OCI-LY3 (cell line): ENCODE measurements at regions not wholly inside any gene's neighbourhood (a gene's known extent, or its start where the extent isn't known, plus 50 kb on each side); places are given as distances from the start of the nearest gene placed in this dataset.
A peak's percentile ranks its signal among the peaks of the same experiment; 100 is the strongest.

Source experiments
- H2AFZ ChIP-seq: fragments of 200-600, 300-600 bp; shearing (Covaris generic); 2 replicates; pipeline ENCODE4 v1.6.0; 2014; ENCODE audit warnings: antibody characterized with exemption, low read depth, low read length
- H3K27ac ChIP-seq: fragments of 200-600, 300-600 bp; sonication (generic); 2 replicates; pipeline ENCODE4 v1.5.1; 2014; ENCODE audit warnings: mild to moderate bottlenecking, low read length, moderate library complexity, mixed read lengths
- H3K27me3 ChIP-seq: fragments of 200-600, 300-600 bp; sonication (generic); 2 replicates; pipeline ENCODE4 v1.6.1; 2014; ENCODE audit warnings: low read depth, low read length, mixed read lengths
- H3K36me3 ChIP-seq: fragments of 200-600, 300-600 bp; sonication (generic); replicated peaks from 2 replicates; pipeline ENCODE3; 2014; ENCODE audit warnings: low read depth, low read length, mixed read lengths
- H3K4me1 ChIP-seq: fragments of 300-600, 200-600 bp; sonication (generic); 2 replicates; pipeline ENCODE4 v1.6.1; 2014; ENCODE audit warnings: low read length, mixed read lengths
- H3K4me2 ChIP-seq: fragments of 200-600, 300-600 bp; sonication (generic); 2 replicates; pipeline ENCODE4 v1.6.1; 2014; ENCODE audit warnings: low read length, mixed read lengths
- H3K4me3 ChIP-seq: fragments of 300-600, 200-600 bp; sonication (generic); 2 replicates; pipeline ENCODE4 v1.5.1; 2014; ENCODE audit warnings: antibody characterized with exemption, mild to moderate bottlenecking, low read length, moderate library complexity
- H3K79me2 ChIP-seq: fragments of 300-600, 200-600 bp; shearing (Covaris generic); 2 replicates; pipeline ENCODE4 v1.6.1; 2014; ENCODE audit warnings: mild to moderate bottlenecking, low read length, mixed read lengths
- H3K9ac ChIP-seq: fragments of 300-600, 200-600 bp; shearing (Covaris generic); 2 replicates; pipeline ENCODE4 v1.6.0; 2014; ENCODE audit warnings: mild to moderate bottlenecking, low read length, moderate library complexity
- H3K9me3 ChIP-seq: fragments of 200-600, 300-600 bp; shearing (Covaris generic); 2 replicates; pipeline ENCODE4 v1.6.1; 2014; ENCODE audit warnings: low read length, mixed read lengths; ENCODE audit not compliant: insufficient read depth
- H4K20me1 ChIP-seq: fragments of 200-600, 300-600 bp; sonication (generic); 2 replicates; pipeline ENCODE4 v1.6.1; 2016; ENCODE audit warnings: low read length, mixed read lengths; ENCODE audit not compliant: insufficient read depth
- EZH2phosphoT487 ChIP-seq: fragments of 200-600 bp; shearing (Covaris generic); IDR thresholded peaks from 2 replicates; pipeline ENCODE4 v1.6.1; 2018; ENCODE audit warnings: antibody characterized with exemption, mixed run types, low read depth
- TF ChIP-seq, protein P1 (sequence below): fragments of 200-600, 300-600 bp; sonication (generic); IDR thresholded peaks from 2 replicates; pipeline ENCODE4 v1.5.1; 2014; ENCODE audit warnings: antibody characterized with exemption, low read length, low read depth

DNA sequence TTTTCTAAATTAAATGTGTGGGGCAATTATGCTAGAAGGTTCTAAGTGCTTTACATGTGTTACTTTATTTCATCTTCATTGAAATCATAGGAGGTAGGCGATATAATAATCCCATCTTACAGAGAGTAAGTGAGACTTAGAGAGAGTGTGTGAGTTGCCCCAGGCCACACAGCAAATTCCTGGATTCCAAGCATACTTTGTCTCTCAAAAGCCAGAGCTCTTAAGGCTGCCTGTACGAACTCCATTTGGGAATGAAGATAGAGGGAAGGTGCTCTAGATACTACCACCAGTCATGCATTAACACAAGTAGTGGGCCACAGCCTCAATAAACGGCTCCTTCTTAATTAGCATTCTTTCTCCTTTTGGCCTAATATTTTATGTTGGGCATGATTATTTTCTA, 170.1 kb downstream of the SIPA1L2 start:
- H3K9me3 ChIP-seq = no peaks in the 10 kb centered on the region
- H3K27ac ChIP-seq = no peak overlapping the region
- no peak overlapping the region for H3K9ac ChIP-seq
- no peaks in the 10 kb centered on the region for H3K79me2 ChIP-seq
- H3K27me3 ChIP-seq = no peaks in the 10 kb centered on the region
- no peak overlapping the region for H2AFZ ChIP-seq
- H4K20me1 ChIP-seq = no peaks in the 10 kb centered on the region
- peaks cover 23% of the 10 kb centered on the region for H3K4me1 ChIP-seq
- H3K4me2 ChIP-seq = no peak overlapping the region
- TF ChIP-seq, protein P1, sequence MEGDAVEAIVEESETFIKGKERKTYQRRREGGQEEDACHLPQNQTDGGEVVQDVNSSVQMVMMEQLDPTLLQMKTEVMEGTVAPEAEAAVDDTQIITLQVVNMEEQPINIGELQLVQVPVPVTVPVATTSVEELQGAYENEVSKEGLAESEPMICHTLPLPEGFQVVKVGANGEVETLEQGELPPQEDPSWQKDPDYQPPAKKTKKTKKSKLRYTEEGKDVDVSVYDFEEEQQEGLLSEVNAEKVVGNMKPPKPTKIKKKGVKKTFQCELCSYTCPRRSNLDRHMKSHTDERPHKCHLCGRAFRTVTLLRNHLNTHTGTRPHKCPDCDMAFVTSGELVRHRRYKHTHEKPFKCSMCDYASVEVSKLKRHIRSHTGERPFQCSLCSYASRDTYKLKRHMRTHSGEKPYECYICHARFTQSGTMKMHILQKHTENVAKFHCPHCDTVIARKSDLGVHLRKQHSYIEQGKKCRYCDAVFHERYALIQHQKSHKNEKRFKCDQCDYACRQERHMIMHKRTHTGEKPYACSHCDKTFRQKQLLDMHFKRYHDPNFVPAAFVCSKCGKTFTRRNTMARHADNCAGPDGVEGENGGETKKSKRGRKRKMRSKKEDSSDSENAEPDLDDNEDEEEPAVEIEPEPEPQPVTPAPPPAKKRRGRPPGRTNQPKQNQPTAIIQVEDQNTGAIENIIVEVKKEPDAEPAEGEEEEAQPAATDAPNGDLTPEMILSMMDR = no peak
- TF ChIP-seq EZH2phosphoT487 = no peak
- H3K4me3 ChIP-seq = no peak overlapping the region
- no peaks in the 10 kb centered on the region for H3K36me3 ChIP-seq

DNA sequence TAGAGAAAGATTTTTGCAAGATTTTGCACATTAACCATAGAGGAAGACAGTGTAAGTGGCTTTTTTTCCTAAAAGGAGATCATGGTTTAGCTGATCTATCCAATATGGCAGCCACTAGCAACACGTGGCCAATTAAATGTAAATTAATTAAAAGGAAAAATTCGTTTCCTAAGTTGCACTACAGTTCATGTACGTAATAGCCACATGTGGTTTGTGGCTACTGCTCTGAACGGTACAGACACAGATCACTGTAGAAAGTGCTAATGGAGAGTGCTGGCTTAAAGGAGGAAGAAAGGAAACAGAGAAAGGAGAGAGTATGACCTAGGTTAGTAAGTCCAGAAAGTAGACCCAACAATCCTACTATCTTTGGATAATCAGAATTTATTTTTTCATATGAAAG, 170.8 kb downstream of the SIPA1L2 start:
- Histone ChIP-seq H3K36me3 (no peaks in the 10 kb centered on the region), H3K4me3 (no peak overlapping the region), H3K9me3 (no peaks in the 10 kb centered on the region), H2AFZ (no peak overlapping the region), H3K4me2 (no peak overlapping the region), H3K9ac (no peak overlapping the region), H3K27ac (no peak overlapping the region), H3K79me2 (no peaks in the 10 kb centered on the region), H3K27me3 (no peaks in the 10 kb centered on the region), H3K4me1 (peaks cover 23% of the 10 kb centered on the region), H4K20me1 (no peaks in the 10 kb centered on the region)
- TF ChIP-seq, protein P1 = no peak
- no peak for TF ChIP-seq EZH2phosphoT487

DNA sequence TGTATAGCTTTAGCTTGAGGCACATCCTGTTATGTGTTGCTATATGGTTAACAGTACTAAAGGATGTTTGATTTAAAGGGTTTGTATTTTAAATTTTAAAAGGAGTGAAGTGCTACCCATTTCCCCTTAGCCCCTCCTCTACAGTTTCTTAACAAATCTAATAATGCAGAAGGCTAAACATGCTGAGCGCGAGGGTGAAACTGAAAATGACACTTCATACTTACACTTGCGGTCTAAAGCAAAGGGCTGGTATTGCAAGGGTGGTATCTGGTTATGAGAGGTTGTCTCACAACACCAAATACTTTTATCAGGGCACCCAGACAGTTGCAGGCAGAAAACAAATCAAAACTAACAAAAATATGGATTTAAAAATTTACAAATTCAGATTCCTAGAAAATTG, 172.3 kb downstream of the SIPA1L2 start:
- no peak overlapping the region for H2AFZ ChIP-seq
- H3K9me3 ChIP-seq = no peaks in the 10 kb centered on the region
- H3K4me3 ChIP-seq = peak overlapping the region; percentile 48
- peak overlapping the region; percentile 18 for H3K27ac ChIP-seq
- no peaks in the 10 kb centered on the region for H3K27me3 ChIP-seq
- no peak overlapping the region for H3K9ac ChIP-seq
- H3K36me3 ChIP-seq = no peaks in the 10 kb centered on the region
- no peaks in the 10 kb centered on the region for H3K79me2 ChIP-seq
- peak overlapping the region; percentile 67 for H3K4me2 ChIP-seq
- H4K20me1 ChIP-seq = no peaks in the 10 kb centered on the region
- TF ChIP-seq, protein P1 = no peak
- TF ChIP-seq EZH2phosphoT487 = 0 out of 2 replicates have a peak, but pooled peaks have one; percentile 21
- peaks cover 23% of the 10 kb centered on the region for H3K4me1 ChIP-seq

DNA sequence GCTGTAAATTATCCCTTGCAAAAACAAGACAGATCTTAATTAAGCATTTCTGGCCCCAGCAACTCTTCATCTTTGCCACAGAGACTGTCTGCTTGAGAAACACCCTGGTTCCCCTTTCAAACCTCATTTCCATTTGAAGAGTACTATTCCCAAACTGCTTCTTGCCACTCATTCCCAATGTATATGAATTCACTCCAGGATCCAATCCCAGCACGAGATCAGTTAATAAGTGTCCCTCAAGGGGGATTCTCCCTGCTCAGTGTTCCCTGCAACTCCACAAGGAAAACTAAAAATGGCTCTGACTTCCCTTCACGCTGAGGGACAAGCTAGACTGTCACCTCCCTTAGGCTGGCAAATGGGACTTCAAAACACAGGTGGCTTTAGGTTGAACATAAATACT, 173.2 kb downstream of the SIPA1L2 start:
- H3K4me1 ChIP-seq = peaks cover 23% of the 10 kb centered on the region
- H2AFZ ChIP-seq = no peak overlapping the region
- H3K27me3 ChIP-seq = no peaks in the 10 kb centered on the region
- H3K9me3 ChIP-seq = no peaks in the 10 kb centered on the region
- no peak for TF ChIP-seq EZH2phosphoT487
- TF ChIP-seq, protein P1 = no peak
- H3K27ac ChIP-seq = no peak overlapping the region; the same call in 1 of the 2 replicates
- H3K9ac ChIP-seq = no peak overlapping the region
- no peak overlapping the region for H3K4me3 ChIP-seq
- no peaks in the 10 kb centered on the region for H3K36me3 ChIP-seq
- H4K20me1 ChIP-seq = no peaks in the 10 kb centered on the region
- peak overlapping the region; percentile 67 for H3K4me2 ChIP-seq
- no peaks in the 10 kb centered on the region for H3K79me2 ChIP-seq
